B cell (primary cell): ENCODE measurements at regions not wholly inside any gene's neighbourhood (a gene's known extent, or its start where the extent isn't known, plus 50 kb on each side); places are given as distances from the start of the nearest gene placed in this dataset.

Experiments
- ATAC-seq: fragments of 200-7000 bp; cut with Tn5 transposase; one replicate; pipeline ENCODE4 v1.10.0; 2021; ENCODE audit warnings: low read depth, mild to moderate bottlenecking, moderate number of reproducible peaks, moderate library complexity
- CTCF ChIA-PET: fragments of 350-600 bp; sonication (Branson Sonifier 250); formaldehyde crosslinking; loops from one replicate; lab custom pipeline; 2021; ENCODE audit warnings: antibody characterized with exemption, inconsistent platforms; lab: Charles Lee
- POLR2A ChIA-PET: fragments of 350-600 bp; sonication (Branson Sonifier 250); formaldehyde crosslinking; loops from one replicate; lab custom pipeline; 2021; ENCODE audit warnings: antibody characterized with exemption; lab: Charles Lee
- DNase-seq: peaks from one replicate; pipeline ENCODE4 v3.0.0; 2013
- H2AFZ ChIP-seq: 2 replicates; pipeline ENCODE4 v1.6.1; 2012; ENCODE audit warnings: mild to moderate bottlenecking, low read depth, low read length; ENCODE audit not compliant: insufficient read depth, poor library complexity, severe bottlenecking
- H3K27ac ChIP-seq, 2 donors: 1 replicate in 1 of 2; 2 replicates in 1 of 2; pipeline ENCODE4 v1.5.1; 2012 to 2013; ENCODE audit warnings: low read length in 2 of 2, mild to moderate bottlenecking in 2 of 2, moderate library complexity in 1 of 2
- H3K27me3 ChIP-seq, 4 experiments: fragments of 200-600 bp in 1 of 4; sonication (generic) in 1 of 4; replicated peaks in 1 of 4; 1 replicate in 2 of 4; 2 replicates in 2 of 4; pipeline versions ENCODE4 v1.6.1 to v1.7.0; 2013 to 2016; ENCODE audit warnings: low read length in 3 of 4, mild to moderate bottlenecking in 2 of 4, mixed read lengths in 1 of 4, moderate library complexity in 1 of 4; ENCODE audit not compliant: insufficient read depth in 4 of 4, control insufficient read depth in 3 of 4; ENCODE audit errors: control extremely low read depth in 1 of 4
- H3K36me3 ChIP-seq, 2 experiments: replicated peaks in 1 of 2; 1 replicate in 1 of 2; 2 replicates in 1 of 2; pipeline versions ENCODE4 v1.6.1 to v1.7.1; 2013; ENCODE audit warnings: low read length in 1 of 2; ENCODE audit not compliant: insufficient read depth in 2 of 2, control insufficient read depth in 1 of 2; ENCODE audit errors: control extremely low read depth in 1 of 2, extremely low read depth in 1 of 2
- H3K4me1 ChIP-seq, 2 donors: fragments of 200-600 bp in 1 of 2; sonication (generic) in 1 of 2; 1 replicate in 1 of 2; 2 replicates in 1 of 2; pipeline versions ENCODE4 v1.5.1 to v1.6.1; 2013 to 2017; ENCODE audit warnings: low read length in 2 of 2; ENCODE audit not compliant: control insufficient read depth in 2 of 2, insufficient read depth in 2 of 2
- H3K4me2 ChIP-seq: replicated peaks from 2 replicates; pipeline ENCODE3; 2012; ENCODE audit warnings: mild to moderate bottlenecking, low read depth, low read length; ENCODE audit not compliant: poor library complexity, severe bottlenecking
- H3K4me3 ChIP-seq, 5 experiments: fragments of 200-600 bp in 1 of 5; sonication (generic) in 1 of 5; 1 replicate in 3 of 5; 2 replicates in 2 of 5; pipeline versions ENCODE4 v1.5.1 to v1.7.0; 2011 to 2016; ENCODE audit warnings: low read length in 4 of 5, mild to moderate bottlenecking in 4 of 5, low read depth in 2 of 5, control low read depth in 1 of 5, moderate library complexity in 1 of 5; ENCODE audit not compliant: insufficient read depth in 1 of 5; ENCODE audit errors: control extremely low read depth in 1 of 5, extremely low read depth in 1 of 5
- H3K79me2 ChIP-seq: fragments of 200-600 bp; sonication (generic); one replicate; pipeline ENCODE4 v1.6.0; 2016; ENCODE audit warnings: low read length; ENCODE audit not compliant: control insufficient read depth, insufficient read depth
- H3K9ac ChIP-seq: fragments of 200-600 bp; sonication (generic); 2 replicates; pipeline ENCODE4 v1.6.1; 2017; ENCODE audit warnings: mild to moderate bottlenecking, low read length, moderate library complexity
- H3K9me3 ChIP-seq, 3 donors: one replicate each; pipeline versions ENCODE4 v1.6.1 to v1.7.1; 2013; ENCODE audit warnings: low read length in 2 of 3; ENCODE audit not compliant: control insufficient read depth in 2 of 3, insufficient read depth in 1 of 3; ENCODE audit errors: control extremely low read depth in 1 of 3
- H4K20me1 ChIP-seq: 2 replicates; pipeline ENCODE4 v1.6.0; 2012; ENCODE audit warnings: mild to moderate bottlenecking, low read length; ENCODE audit not compliant: insufficient read depth, control insufficient read depth, poor library complexity, severe bottlenecking
- H3K27ac Mint-ChIP-seq: one replicate; pipeline ENCODE4 v1.8.0; 2021; ENCODE audit warnings: mixed read lengths
- H3K27me3 Mint-ChIP-seq: one replicate; pipeline ENCODE4 v1.8.0; 2021; ENCODE audit warnings: mixed read lengths
- H3K4me1 Mint-ChIP-seq: one replicate; pipeline ENCODE4 v1.8.0; 2021; ENCODE audit warnings: mixed read lengths
- H3K4me3 Mint-ChIP-seq: one replicate; pipeline ENCODE4 v1.8.0; 2021; ENCODE audit warnings: mixed read lengths
- H3K9me3 Mint-ChIP-seq: one replicate; pipeline ENCODE4 v1.8.0; 2022; ENCODE audit warnings: mixed read lengths; ENCODE audit not compliant: insufficient read depth
- EZH2 ChIP-seq: IDR thresholded peaks from 2 replicates; pipeline ENCODE4 v1.6.1; 2012; ENCODE audit warnings: borderline replicate concordance, low read depth, mild to moderate bottlenecking, moderate library complexity, low read length; ENCODE audit not compliant: insufficient read depth, poor library complexity, severe bottlenecking
- WGBS: methylation state at CpG from one replicate; pipeline ENCODE4 v1.1.5; 2013; ENCODE audit warnings: missing lambda C conversion rate; ENCODE audit not compliant: insufficient coverage; 5-methylcytosine and 5-hydroxymethylcytosine counted together
- intact Hi-C: fragments of 100-400 bp; cut with micrococcal nuclease; formaldehyde crosslinking; loops from one replicate; pipeline ENCODE4 v1.10.0; 2022
- TF ChIP-seq, protein P1 (sequence below): fragments of 200-600 bp; IDR thresholded peaks from one replicate; pipeline ENCODE4 v1.8.0; 2022; ENCODE audit warnings: antibody characterized with exemption, mild to moderate bottlenecking

DNA sequence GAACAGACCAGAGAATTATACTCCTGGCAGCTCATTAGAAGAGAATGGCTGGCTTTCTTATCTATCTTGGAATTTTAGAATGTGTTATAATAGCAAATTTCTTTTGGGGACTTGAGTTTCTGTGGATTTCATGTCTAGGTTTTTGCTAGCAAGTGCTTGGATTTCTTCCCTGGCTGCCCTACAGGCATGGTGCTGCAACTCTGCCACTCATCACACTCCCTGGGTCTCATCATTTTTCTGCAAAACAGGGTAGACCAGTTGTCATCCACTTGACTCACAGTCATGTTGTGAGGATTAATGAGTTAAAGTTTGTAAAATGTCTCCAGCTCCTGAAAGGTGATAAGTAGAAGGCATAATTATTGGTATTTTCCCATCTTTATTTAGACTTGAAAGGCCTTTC is 60.7 kb upstream of the LCORL start:
- peaks cover 45% of the 10 kb centered on the region for H3K27me3 Mint-ChIP-seq
- H3K9me3 Mint-ChIP-seq, result peaks cover 3% of the 10 kb centered on the region
- H2AFZ ChIP-seq, result no peak overlapping the region

DNA sequence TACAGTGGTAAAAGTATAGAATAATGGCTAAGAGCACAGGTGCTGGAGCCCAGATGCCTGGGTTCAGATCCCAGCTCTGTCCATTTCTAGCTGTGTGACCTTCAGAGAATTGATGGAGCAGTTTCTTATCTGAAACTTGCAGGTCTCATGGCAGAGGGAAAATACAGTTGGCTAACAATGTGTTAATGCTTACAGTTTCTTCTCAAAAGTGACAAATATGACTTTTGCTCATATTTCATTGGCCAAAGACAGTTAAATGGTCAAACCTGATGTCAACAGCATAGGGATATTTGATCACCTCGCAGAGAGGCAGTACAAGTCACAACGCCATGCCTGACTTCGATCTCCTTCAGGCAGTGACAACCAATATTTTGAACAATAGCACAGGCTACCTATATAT is 60.2 kb upstream of the LCORL start:
- Histone ChIP-seq H3K27me3 (peaks cover 0 to 20% (median 6%) of the 10 kb centered on the region in 4 experiments), H3K4me2 (no peak overlapping the region), H2AFZ (no peak overlapping the region), H3K4me1 (no peaks in the 10 kb centered on the region), H3K79me2 (no peaks in the 10 kb centered on the region), H3K36me3 (no peaks in the 10 kb centered on the region), H3K9ac (no peak overlapping the region), H3K9me3 (no peaks in the 10 kb centered on the region), H4K20me1 (no peaks in the 10 kb centered on the region), H3K27ac (no peak overlapping the region), H3K4me3 (no peak overlapping the region)
- WGBS, result no CpG with 5 or more reads among the region's 3 CpGs
- ChIA-PET CTCF (no interaction called here), POLR2A (no interaction called here)
- ATAC-seq, result no peak
- H3K9me3 Mint-ChIP-seq, result no peaks in the 10 kb centered on the region
- no peak overlapping the region for H3K27ac Mint-ChIP-seq
- no peak overlapping the region for H3K4me3 Mint-ChIP-seq
- H3K27me3 Mint-ChIP-seq, result peaks cover 42% of the 10 kb centered on the region
- H3K4me1 Mint-ChIP-seq, result no peaks in the 10 kb centered on the region
- DNase-seq, result no peak
- TF ChIP-seq, protein P1, sequence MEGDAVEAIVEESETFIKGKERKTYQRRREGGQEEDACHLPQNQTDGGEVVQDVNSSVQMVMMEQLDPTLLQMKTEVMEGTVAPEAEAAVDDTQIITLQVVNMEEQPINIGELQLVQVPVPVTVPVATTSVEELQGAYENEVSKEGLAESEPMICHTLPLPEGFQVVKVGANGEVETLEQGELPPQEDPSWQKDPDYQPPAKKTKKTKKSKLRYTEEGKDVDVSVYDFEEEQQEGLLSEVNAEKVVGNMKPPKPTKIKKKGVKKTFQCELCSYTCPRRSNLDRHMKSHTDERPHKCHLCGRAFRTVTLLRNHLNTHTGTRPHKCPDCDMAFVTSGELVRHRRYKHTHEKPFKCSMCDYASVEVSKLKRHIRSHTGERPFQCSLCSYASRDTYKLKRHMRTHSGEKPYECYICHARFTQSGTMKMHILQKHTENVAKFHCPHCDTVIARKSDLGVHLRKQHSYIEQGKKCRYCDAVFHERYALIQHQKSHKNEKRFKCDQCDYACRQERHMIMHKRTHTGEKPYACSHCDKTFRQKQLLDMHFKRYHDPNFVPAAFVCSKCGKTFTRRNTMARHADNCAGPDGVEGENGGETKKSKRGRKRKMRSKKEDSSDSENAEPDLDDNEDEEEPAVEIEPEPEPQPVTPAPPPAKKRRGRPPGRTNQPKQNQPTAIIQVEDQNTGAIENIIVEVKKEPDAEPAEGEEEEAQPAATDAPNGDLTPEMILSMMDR, result no peak
- no peak for TF ChIP-seq EZH2
- intact Hi-C loops, result no loop called here

More for the DNA sequence above, 60.7 kb upstream of the LCORL start:
- no peak overlapping the region for H3K27ac ChIP-seq
- DNase-seq (no peak), ATAC-seq (no peak)
- H3K4me3 ChIP-seq, result no peak overlapping the region
- H3K9ac ChIP-seq, result no peak overlapping the region
- peaks cover 0 to 20% (median 6%) of the 10 kb centered on the region in 4 experiments for H3K27me3 ChIP-seq
- H3K4me3 Mint-ChIP-seq, result no peak overlapping the region
- no peaks in the 10 kb centered on the region for H3K4me1 ChIP-seq
- TF ChIP-seq EZH2, result no peak
- TF ChIP-seq, protein P1, result no peak
- ChIA-PET POLR2A (no interaction called here), CTCF (no interaction called here)
- H3K9me3 ChIP-seq, result no peaks in the 10 kb centered on the region
- no peak overlapping the region for H3K27ac Mint-ChIP-seq
- H3K4me1 Mint-ChIP-seq, result no peaks in the 10 kb centered on the region
- H3K4me2 ChIP-seq, result no peak overlapping the region
- intact Hi-C loops, result no loop called here
- H3K79me2 ChIP-seq, result no peaks in the 10 kb centered on the region
- no peaks in the 10 kb centered on the region for H4K20me1 ChIP-seq
- H3K36me3 ChIP-seq, result no peaks in the 10 kb centered on the region
